ENCODE measurements at regions not wholly inside any gene's neighbourhood (a gene's known extent, or its start where the extent isn't known, plus 50 kb on each side); places are given as distances from the start of the nearest gene placed in this dataset.

DNA sequence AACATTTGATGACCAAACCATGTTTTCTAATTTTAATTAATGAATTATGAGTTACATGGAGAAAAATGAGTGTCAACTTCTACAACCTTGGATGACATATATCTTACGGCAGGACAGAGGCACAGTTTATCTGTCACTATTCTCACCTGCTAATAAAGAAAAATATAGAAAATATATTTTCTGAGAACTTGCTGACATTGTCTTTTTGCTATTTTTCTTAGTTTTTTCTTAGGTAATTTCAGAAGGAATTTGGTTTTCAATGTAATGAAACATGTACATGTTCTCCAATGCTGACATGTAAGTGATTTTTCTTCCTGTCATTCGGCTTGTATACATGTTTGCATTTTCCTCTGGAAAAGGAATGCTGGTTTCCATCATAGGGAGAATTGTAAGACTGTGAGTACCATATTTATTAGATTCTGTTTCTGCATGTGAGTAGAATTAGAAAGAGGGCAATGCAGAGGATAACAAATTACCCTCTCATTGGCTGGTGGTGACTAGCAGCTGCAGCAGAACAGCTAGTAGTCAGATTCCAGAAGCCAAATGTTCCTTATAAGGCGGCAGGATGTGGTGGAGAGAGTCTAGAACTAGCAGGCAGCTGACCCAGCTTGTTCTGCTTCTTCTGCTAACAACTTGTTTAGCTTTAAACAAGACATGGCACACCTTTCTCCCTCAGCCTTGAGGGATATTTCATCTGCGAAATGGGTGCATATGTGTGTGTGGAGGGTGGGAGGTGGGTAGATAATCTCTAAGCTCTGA is 132.8 kb upstream of the SPACA1 start:
- DNase-seq (no peak), FAIRE-seq (no peak)
- Histone ChIP-seq H3K4me1 (ENCODE audit: control insufficient read depth in 2 of 3, insufficient read depth in 2 of 3, low read depth in 1 of 3, low read length in 3 of 3) (no peaks in the 10 kb centered on the region), H3K9ac (ENCODE audit: low read length in 3 of 3) (no peak overlapping the region), H3K4me3 (ENCODE audit: low read length in 3 of 3) (no peak overlapping the region), H3K9me3 (ENCODE audit: control insufficient read depth in 2 of 3, insufficient read depth in 1 of 3, low read length in 3 of 3) (no peaks in the 10 kb centered on the region), H3K36me3 (ENCODE audit: control insufficient read depth in 2 of 3, insufficient read depth in 3 of 3, low read length in 3 of 3) (no peaks in the 10 kb centered on the region), H3K27me3 (ENCODE audit: control insufficient read depth, insufficient read depth, low read length) (no peaks in the 10 kb centered on the region), H3K27ac (ENCODE audit: low read depth in 2 of 2, low read length in 2 of 2) (no peak overlapping the region)
- TF ChIP-seq, protein P1, sequence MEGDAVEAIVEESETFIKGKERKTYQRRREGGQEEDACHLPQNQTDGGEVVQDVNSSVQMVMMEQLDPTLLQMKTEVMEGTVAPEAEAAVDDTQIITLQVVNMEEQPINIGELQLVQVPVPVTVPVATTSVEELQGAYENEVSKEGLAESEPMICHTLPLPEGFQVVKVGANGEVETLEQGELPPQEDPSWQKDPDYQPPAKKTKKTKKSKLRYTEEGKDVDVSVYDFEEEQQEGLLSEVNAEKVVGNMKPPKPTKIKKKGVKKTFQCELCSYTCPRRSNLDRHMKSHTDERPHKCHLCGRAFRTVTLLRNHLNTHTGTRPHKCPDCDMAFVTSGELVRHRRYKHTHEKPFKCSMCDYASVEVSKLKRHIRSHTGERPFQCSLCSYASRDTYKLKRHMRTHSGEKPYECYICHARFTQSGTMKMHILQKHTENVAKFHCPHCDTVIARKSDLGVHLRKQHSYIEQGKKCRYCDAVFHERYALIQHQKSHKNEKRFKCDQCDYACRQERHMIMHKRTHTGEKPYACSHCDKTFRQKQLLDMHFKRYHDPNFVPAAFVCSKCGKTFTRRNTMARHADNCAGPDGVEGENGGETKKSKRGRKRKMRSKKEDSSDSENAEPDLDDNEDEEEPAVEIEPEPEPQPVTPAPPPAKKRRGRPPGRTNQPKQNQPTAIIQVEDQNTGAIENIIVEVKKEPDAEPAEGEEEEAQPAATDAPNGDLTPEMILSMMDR (IDR thresholded peaks at IDR 0.05; ENCODE audit: borderline replicate concordance, extremely low read depth, insufficient read depth): no peak
- intact Hi-C loops (cut with DNase I): no loop called here

DNA sequence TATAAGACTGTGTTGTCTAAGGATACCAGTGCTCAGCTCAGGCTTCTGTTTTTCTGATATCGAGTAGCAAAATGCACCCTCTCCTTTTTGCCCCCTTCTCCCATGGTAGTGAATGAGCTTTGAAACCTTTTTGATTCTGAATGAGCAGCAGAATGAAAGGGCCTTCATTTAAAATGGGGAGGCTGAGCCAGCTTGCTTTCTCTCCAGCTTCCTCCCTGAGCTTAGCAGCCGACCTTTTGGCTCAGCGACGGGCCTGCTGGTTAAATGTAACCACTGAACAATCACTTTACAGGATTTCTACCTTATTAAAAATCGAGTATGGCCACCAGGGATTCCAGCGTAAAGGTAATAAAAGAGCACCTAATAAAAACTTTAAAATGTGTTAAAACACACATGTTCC is 133.7 kb upstream of the SPACA1 start:
- intact Hi-C loops (cut with DNase I): no loop called here
- Histone ChIP-seq H3K9ac (ENCODE audit: low read length in 3 of 3) (no peak overlapping the region), H3K27me3 (ENCODE audit: control insufficient read depth, insufficient read depth, low read length) (no peaks in the 10 kb centered on the region), H3K36me3 (ENCODE audit: control insufficient read depth in 2 of 3, insufficient read depth in 3 of 3, low read length in 3 of 3) (no peaks in the 10 kb centered on the region), H3K4me1 (ENCODE audit: control insufficient read depth in 2 of 3, insufficient read depth in 2 of 3, low read depth in 1 of 3, low read length in 3 of 3) (no peaks in the 10 kb centered on the region), H3K27ac (ENCODE audit: low read depth in 2 of 2, low read length in 2 of 2) (no peak overlapping the region), H3K4me3 (ENCODE audit: low read length in 3 of 3) (no peak overlapping the region), H3K9me3 (ENCODE audit: control insufficient read depth in 2 of 3, insufficient read depth in 1 of 3, low read length in 3 of 3) (no peaks in the 10 kb centered on the region)
- no peak for FAIRE-seq
- TF ChIP-seq, protein P1 (IDR thresholded peaks at IDR 0.05; ENCODE audit: borderline replicate concordance, extremely low read depth, insufficient read depth): no peak
- no peak for DNase-seq

- DNase-seq (no peak), FAIRE-seq (no peak)
- Histone ChIP-seq H3K27me3 (ENCODE audit: control insufficient read depth, insufficient read depth, low read length) (no peaks in the 10 kb centered on the region), H3K4me3 (ENCODE audit: low read length in 3 of 3) (no peak overlapping the region), H3K9ac (ENCODE audit: low read length in 3 of 3) (no peak overlapping the region), H3K27ac (ENCODE audit: low read depth in 2 of 2, low read length in 2 of 2) (no peak overlapping the region), H3K36me3 (ENCODE audit: control insufficient read depth in 2 of 3, insufficient read depth in 3 of 3, low read length in 3 of 3) (no peaks in the 10 kb centered on the region), H3K9me3 (ENCODE audit: control insufficient read depth in 2 of 3, insufficient read depth in 1 of 3, low read length in 3 of 3) (no peaks in the 10 kb centered on the region), H3K4me1 (ENCODE audit: control insufficient read depth in 2 of 3, insufficient read depth in 2 of 3, low read depth in 1 of 3, low read length in 3 of 3) (no peaks in the 10 kb centered on the region)
- TF ChIP-seq, protein P1 (IDR thresholded peaks at IDR 0.05; ENCODE audit: borderline replicate concordance, extremely low read depth, insufficient read depth): no peak
- intact Hi-C loops (cut with DNase I): no loop called here
Observed at GRCh38 chr6:87912102-87912501, 135.5 kb upstream of the SPACA1 start.

- Histone ChIP-seq H3K9me3 (ENCODE audit: control insufficient read depth in 2 of 3, insufficient read depth in 1 of 3, low read length in 3 of 3) (no peaks in the 10 kb centered on the region), H3K4me3 (ENCODE audit: low read length in 3 of 3) (no peak overlapping the region), H3K27ac (ENCODE audit: low read depth in 2 of 2, low read length in 2 of 2) (no peak overlapping the region), H3K4me1 (ENCODE audit: control insufficient read depth in 2 of 3, insufficient read depth in 2 of 3, low read depth in 1 of 3, low read length in 3 of 3) (no peaks in the 10 kb centered on the region), H3K9ac (ENCODE audit: low read length in 3 of 3) (no peak overlapping the region), H3K27me3 (ENCODE audit: control insufficient read depth, insufficient read depth, low read length) (no peaks in the 10 kb centered on the region), H3K36me3 (ENCODE audit: control insufficient read depth in 2 of 3, insufficient read depth in 3 of 3, low read length in 3 of 3) (no peaks in the 10 kb centered on the region)
- FAIRE-seq (no peak), DNase-seq (no peak)
- intact Hi-C loops (cut with DNase I): no loop called here
- TF ChIP-seq, protein P1 (IDR thresholded peaks at IDR 0.05; ENCODE audit: borderline replicate concordance, extremely low read depth, insufficient read depth): no peak
Observed at GRCh38 chr6:87909849-87910248, 137.8 kb upstream of the SPACA1 start.

Data from kidney (tissue), 13 donors.